ENCODE measurements at regions not wholly inside any gene's neighbourhood (a gene's known extent, or its start where the extent isn't known, plus 50 kb on each side); places are given as distances from the start of the nearest gene placed in this dataset.

DNA sequence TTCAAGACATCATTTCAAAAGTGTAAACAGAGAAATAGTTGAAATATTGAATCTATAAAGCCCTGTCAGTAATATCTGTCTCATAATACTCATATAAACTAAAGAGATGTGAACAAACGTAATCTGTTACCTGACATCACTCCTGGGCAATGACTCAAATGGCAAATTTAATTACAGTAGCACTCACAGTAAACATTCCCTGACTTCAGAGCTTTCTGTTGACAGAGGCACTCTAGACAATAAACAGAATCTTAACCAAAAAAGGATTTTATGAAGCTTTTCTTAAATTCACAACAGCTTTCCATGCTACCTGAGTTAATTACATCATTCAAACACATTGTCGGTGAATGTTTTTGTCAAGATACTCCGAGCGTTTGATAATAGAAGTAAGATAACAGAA lies 128.1 kb upstream of the PDE1A start (continued):
- TF ChIP-seq, protein P1, sequence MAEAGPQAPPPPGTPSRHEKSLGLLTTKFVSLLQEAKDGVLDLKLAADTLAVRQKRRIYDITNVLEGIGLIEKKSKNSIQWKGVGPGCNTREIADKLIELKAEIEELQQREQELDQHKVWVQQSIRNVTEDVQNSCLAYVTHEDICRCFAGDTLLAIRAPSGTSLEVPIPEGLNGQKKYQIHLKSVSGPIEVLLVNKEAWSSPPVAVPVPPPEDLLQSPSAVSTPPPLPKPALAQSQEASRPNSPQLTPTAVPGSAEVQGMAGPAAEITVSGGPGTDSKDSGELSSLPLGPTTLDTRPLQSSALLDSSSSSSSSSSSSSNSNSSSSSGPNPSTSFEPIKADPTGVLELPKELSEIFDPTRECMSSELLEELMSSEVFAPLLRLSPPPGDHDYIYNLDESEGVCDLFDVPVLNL (IDR thresholded peaks at IDR 0.05; ENCODE audit: low read depth, low read length), result no peak

DNA sequence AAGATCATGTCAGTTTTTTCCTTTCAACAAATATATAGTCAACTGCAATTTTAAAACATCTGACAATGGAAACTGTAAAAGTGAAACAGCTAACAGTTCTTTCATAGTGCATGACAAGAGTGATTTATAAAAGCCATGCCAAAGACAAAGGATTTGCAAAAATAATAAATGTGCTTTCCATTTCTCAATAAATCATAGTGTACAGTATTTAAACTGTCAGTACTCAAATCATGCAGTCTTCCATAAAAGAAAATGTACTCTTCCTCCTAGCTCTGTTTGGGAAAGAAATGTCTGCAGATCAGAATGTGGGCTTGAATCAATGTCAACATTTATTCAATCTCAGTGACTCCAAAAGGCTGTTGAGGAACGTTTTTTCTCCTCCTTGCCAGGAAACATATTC lies 131.7 kb upstream of the PDE1A start:
- Histone ChIP-seq H3K4me2 (ENCODE audit: control insufficient read depth, insufficient read depth) (no peak overlapping the region), H3K36me3 (ENCODE audit: control insufficient read depth in 2 of 2, insufficient read depth in 2 of 2, low read length in 1 of 2) (no peaks in the 10 kb centered on the region), H2AFZ (ENCODE audit: control insufficient read depth, low read depth, low read length) (no peak overlapping the region), H3K4me3 (no peak overlapping the region), H3K9me3 (replicated peaks; ENCODE audit: control insufficient read depth, insufficient read depth, low read length) (no peaks in the 10 kb centered on the region), H4K20me1 (ENCODE audit: control insufficient read depth, insufficient read depth) (no peaks in the 10 kb centered on the region), H3K4me1 (ENCODE audit: control insufficient read depth, insufficient read depth, low read length) (peaks cover 8% of the 10 kb centered on the region; the same call in 1 of the 2 replicates), H3K27ac (ENCODE audit: control insufficient read depth, insufficient read depth) (no peak overlapping the region), H3K9ac (ENCODE audit: control insufficient read depth, insufficient read depth, low read length) (no peak overlapping the region), H3K79me2 (ENCODE audit: control insufficient read depth, insufficient read depth, low read length) (no peaks in the 10 kb centered on the region), H3K27me3 (replicated peaks in 1 of 2; ENCODE audit: control insufficient read depth in 2 of 2, insufficient read depth in 2 of 2, low read length in 1 of 2) (no peaks in the 10 kb centered on the region)
- WGBS (ENCODE audit: insufficient coverage, insufficient replicate concordance, low lambda C conversion rate, missing lambda C conversion rate), result 0% methylated on average over 1 of the region's 1 CpG
- ChIA-PET RAD21 (ENCODE audit: unreplicated experiment) (no interaction called here), SMC1A (ENCODE audit: uncharacterized antibody, unreplicated experiment) (interaction anchor here (0.9 to 1.5 kb wide), 5 partner anchors 10 to 29 kb away, joined by 3 to 4 read pairs (median 4); no protein-coding TSS in a partner anchor), POLR2A (no interaction called here), CTCF (interaction anchor here (0.7 kb wide), 1 partner anchor 602 kb away, joined by 3 read pairs; no protein-coding TSS in a partner anchor)
- in situ Hi-C loops (cut with MboI) (no loop called here), intact Hi-C loops (cut with micrococcal nuclease; ENCODE audit: unreplicated experiment) (no loop called here)
- DNase-seq (ENCODE audit: low read depth, low spot score) (no peak), FAIRE-seq (no peak), ATAC-seq (no peak)
- BruUV-seq (replicated peaks), result no TSS peak
- no peak for TF ChIP-seq ATF7 (IDR thresholded peaks at IDR 0.05; ENCODE audit: low read depth)
- TF ChIP-seq NR2C2 (IDR thresholded peaks at IDR 0.05; ENCODE audit: borderline replicate concordance, control insufficient read depth, insufficient read length, low read depth), result no peak
- TF ChIP-seq MXI1 (IDR thresholded peaks at IDR 0.05; ENCODE audit: low read depth, low read length), result no peak
- TF ChIP-seq HDAC2 (IDR thresholded peaks at IDR 0.05), result no peak
- TF ChIP-seq ZZZ3 (IDR thresholded peaks at IDR 0.05; ENCODE audit: control insufficient read depth, insufficient read length, low read depth), result no peak
- TF ChIP-seq KDM1A (IDR thresholded peaks at IDR 0.05; ENCODE audit: borderline replicate concordance), result no peak
- TF ChIP-seq NR2C1 (IDR thresholded peaks at IDR 0.05), result no peak
- no peak for TF ChIP-seq ZNF622 (IDR thresholded peaks at IDR 0.05)
- no peak for TF ChIP-seq MYC (IDR thresholded peaks at IDR 0.05; ENCODE audit: insufficient read depth, insufficient read length, insufficient replicate concordance, low read length, severe bottlenecking)
- TF ChIP-seq, protein P2, sequence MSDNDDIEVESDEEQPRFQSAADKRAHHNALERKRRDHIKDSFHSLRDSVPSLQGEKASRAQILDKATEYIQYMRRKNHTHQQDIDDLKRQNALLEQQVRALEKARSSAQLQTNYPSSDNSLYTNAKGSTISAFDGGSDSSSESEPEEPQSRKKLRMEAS (IDR thresholded peaks at IDR 0.05; ENCODE audit: low read depth, low read length), result no peak
- no peak for TF ChIP-seq ZNF274 (IDR thresholded peaks at IDR 0.05; ENCODE audit: insufficient read depth, insufficient read length)
- TF ChIP-seq, protein P3, sequence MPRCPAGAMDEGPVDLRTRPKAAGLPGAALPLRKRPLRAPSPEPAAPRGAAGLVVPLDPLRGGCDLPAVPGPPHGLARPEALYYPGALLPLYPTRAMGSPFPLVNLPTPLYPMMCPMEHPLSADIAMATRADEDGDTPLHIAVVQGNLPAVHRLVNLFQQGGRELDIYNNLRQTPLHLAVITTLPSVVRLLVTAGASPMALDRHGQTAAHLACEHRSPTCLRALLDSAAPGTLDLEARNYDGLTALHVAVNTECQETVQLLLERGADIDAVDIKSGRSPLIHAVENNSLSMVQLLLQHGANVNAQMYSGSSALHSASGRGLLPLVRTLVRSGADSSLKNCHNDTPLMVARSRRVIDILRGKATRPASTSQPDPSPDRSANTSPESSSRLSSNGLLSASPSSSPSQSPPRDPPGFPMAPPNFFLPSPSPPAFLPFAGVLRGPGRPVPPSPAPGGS (IDR thresholded peaks at IDR 0.05; ENCODE audit: borderline replicate concordance, insufficient read depth, low read depth, low read length, poor library complexity, severe bottlenecking), result no peak
- no peak for TF ChIP-seq CHD2 (IDR thresholded peaks at IDR 0.05; ENCODE audit: borderline replicate concordance, low read depth, low read length)
- no peak for TF ChIP-seq ZNF24 (IDR thresholded peaks at IDR 0.05)
- TF ChIP-seq MTA3 (IDR thresholded peaks at IDR 0.05; ENCODE audit: borderline replicate concordance, low read length), result no peak
- TF ChIP-seq, protein P4, sequence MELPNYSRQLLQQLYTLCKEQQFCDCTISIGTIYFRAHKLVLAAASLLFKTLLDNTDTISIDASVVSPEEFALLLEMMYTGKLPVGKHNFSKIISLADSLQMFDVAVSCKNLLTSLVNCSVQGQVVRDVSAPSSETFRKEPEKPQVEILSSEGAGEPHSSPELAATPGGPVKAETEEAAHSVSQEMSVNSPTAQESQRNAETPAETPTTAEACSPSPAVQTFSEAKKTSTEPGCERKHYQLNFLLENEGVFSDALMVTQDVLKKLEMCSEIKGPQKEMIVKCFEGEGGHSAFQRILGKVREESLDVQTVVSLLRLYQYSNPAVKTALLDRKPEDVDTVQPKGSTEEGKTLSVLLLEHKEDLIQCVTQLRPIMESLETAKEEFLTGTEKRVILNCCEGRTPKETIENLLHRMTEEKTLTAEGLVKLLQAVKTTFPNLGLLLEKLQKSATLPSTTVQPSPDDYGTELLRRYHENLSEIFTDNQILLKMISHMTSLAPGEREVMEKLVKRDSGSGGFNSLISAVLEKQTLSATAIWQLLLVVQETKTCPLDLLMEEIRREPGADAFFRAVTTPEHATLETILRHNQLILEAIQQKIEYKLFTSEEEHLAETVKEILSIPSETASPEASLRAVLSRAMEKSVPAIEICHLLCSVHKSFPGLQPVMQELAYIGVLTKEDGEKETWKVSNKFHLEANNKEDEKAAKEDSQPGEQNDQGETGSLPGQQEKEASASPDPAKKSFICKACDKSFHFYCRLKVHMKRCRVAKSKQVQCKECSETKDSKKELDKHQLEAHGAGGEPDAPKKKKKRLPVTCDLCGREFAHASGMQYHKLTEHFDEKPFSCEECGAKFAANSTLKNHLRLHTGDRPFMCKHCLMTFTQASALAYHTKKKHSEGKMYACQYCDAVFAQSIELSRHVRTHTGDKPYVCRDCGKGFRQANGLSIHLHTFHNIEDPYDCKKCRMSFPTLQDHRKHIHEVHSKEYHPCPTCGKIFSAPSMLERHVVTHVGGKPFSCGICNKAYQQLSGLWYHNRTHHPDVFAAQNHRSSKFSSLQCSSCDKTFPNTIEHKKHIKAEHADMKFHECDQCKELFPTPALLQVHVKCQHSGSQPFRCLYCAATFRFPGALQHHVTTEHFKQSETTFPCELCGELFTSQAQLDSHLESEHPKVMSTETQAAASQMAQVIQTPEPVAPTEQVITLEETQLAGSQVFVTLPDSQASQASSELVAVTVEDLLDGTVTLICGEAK (IDR thresholded peaks at IDR 0.05; ENCODE audit: borderline replicate concordance), result no peak
- no peak for TF ChIP-seq NRF1 (conservative IDR thresholded peaks at IDR 0.05; ENCODE audit: low read depth, low read length)

Data from GM12878 (cell line).